ENCODE measurements at regions not wholly inside any gene's neighbourhood (a gene's known extent, or its start where the extent isn't known, plus 50 kb on each side); places are given as distances from the start of the nearest gene placed in this dataset.

- peaks cover 0 to 3% of the 10 kb centered on the region in 2 experiments; a peak in 1 of 4 replicates for H3K4me1 Mint-ChIP-seq
- no CpG with 5 or more reads among the region's 6 CpGs for WGBS (ENCODE audit: extremely low coverage, insufficient read length, low lambda C conversion rate)
- no peak for TF ChIP-seq CTCF (conservative IDR thresholded peaks at IDR 0.05)
Observed at GRCh38 chr6:166850677-166851076, 105.7 kb downstream of the RNASET2 start.

More at GRCh38 chr6:166850677-166851076, 105.7 kb downstream of the RNASET2 start:
- Histone ChIP-seq H2BK20ac (ENCODE audit: low read depth, low read length, poor library complexity, severe bottlenecking) (no peak overlapping the region), H3K4me2 (ENCODE audit: insufficient read depth, insufficient read length, low read length) (no peak overlapping the region), H2AFZ (ENCODE audit: low read length) (no peak overlapping the region), H2AK5ac (ENCODE audit: insufficient read length, low read length) (no peak overlapping the region), H4K91ac (ENCODE audit: insufficient read length, low read depth, low read length) (no peak overlapping the region), H3K27ac (ENCODE audit: insufficient read length, low read depth, low read length) (no peak overlapping the region), H2BK15ac (ENCODE audit: low read depth, low read length) (no peak overlapping the region), H2BK5ac (ENCODE audit: insufficient read length, low read length) (no peak overlapping the region), H3K23me2 (ENCODE audit: insufficient read length, low read depth, low read length, poor library complexity, severe bottlenecking) (no peaks in the 10 kb centered on the region), H2BK120ac (ENCODE audit: low read depth, low read length, poor library complexity, severe bottlenecking) (no peak overlapping the region), H3K56ac (ENCODE audit: insufficient read length, low read depth, low read length) (no peak overlapping the region), H3K79me2 (ENCODE audit: insufficient read depth, low read length) (no peaks in the 10 kb centered on the region), H3T11ph (ENCODE audit: low read length) (no peak overlapping the region), H4K5ac (ENCODE audit: insufficient read length, low read depth, low read length) (no peak overlapping the region), H3K27me3 (ENCODE audit: insufficient read depth, low read length) (no peaks in the 10 kb centered on the region), H3K4ac (ENCODE audit: low read depth, low read length) (no peak overlapping the region), H3K23ac (ENCODE audit: insufficient read length, low read depth, low read length) (no peak overlapping the region), H3K9me3 (ENCODE audit: control insufficient read depth, low read depth, low read length) (no peaks in the 10 kb centered on the region), H2BK12ac (ENCODE audit: insufficient read length, low read depth, low read length) (no peak overlapping the region), H3K79me1 (ENCODE audit: insufficient read depth, low read depth, low read length, poor library complexity, severe bottlenecking) (no peaks in the 10 kb centered on the region), H4K20me1 (ENCODE audit: control insufficient read depth, insufficient read depth, insufficient read length) (no peaks in the 10 kb centered on the region), H3K14ac (ENCODE audit: insufficient read depth, low read length) (no peak overlapping the region), H3K18ac (ENCODE audit: insufficient read length, low read depth, low read length) (no peak overlapping the region), H3K9ac (ENCODE audit: extremely low read depth, insufficient read length, low read length) (no peak overlapping the region), H3K4me1 (ENCODE audit: insufficient read depth, low read length) (no peaks in the 10 kb centered on the region; the same call in 1 of the 2 replicates), H4K8ac (replicated peaks; ENCODE audit: insufficient read length, low read depth, low read length) (no peak overlapping the region)
- Mint-ChIP-seq H3K36me3 (ENCODE audit: insufficient read depth in 1 of 3, low read depth in 3 of 3) (peaks cover 0 to 3% (median 0%) of the 10 kb centered on the region in 3 experiments; a peak in 2 of 7 replicates), H3K4me3 (no peak overlapping the region), H3K9me3 (no peaks in the 10 kb centered on the region; a peak in 1 of 5 replicates), H3K27me3 (ENCODE audit: low read depth) (no peaks in the 10 kb centered on the region; the same call in 1 of the 2 replicates), H3K27ac (no peak overlapping the region)
- no peak for DNase-seq

All from H9 (cell line).